Lower lobe of right lung (tissue), 2 donors: ENCODE measurements at regions not wholly inside any gene's neighbourhood (a gene's known extent, or its start where the extent isn't known, plus 50 kb on each side); places are given as distances from the start of the nearest gene placed in this dataset.

Experiments
- ATAC-seq, 2 donors: fragments of 200-7000 bp; cut with Tn5 transposase; one replicate each; pipeline ENCODE4 v1.9.1; 2020 to 2022; ENCODE audit warnings: mild to moderate bottlenecking in 2 of 2, moderate library complexity in 2 of 2
- DNase-seq: peaks from one replicate; pipeline ENCODE4 v3.0.0-alpha.2; 2020
- H3K27ac ChIP-seq: fragments of 200-600 bp; one replicate; pipeline ENCODE4 v1.8.0; 2022
- H3K27me3 ChIP-seq: fragments of 200-600 bp; one replicate; pipeline ENCODE4 v1.8.0; 2022; ENCODE audit warnings: low read depth
- H3K36me3 ChIP-seq: fragments of 200-600 bp; one replicate; pipeline ENCODE4 v1.8.0; 2022; ENCODE audit warnings: mild to moderate bottlenecking
- H3K4me1 ChIP-seq: fragments of 200-600 bp; one replicate; pipeline ENCODE4 v1.8.0; 2022
- H3K4me3 ChIP-seq: fragments of 200-600 bp; one replicate; pipeline ENCODE4 v1.8.0; 2022; ENCODE audit warnings: mild to moderate bottlenecking
- H3K9me3 ChIP-seq: fragments of 200-600 bp; one replicate; pipeline ENCODE4 v1.8.0; 2022
- CTCF ChIP-seq: fragments of 200-600 bp; IDR thresholded peaks from one replicate; pipeline ENCODE4 v1.8.0; 2022; ENCODE audit warnings: antibody characterized with exemption, mild to moderate bottlenecking
- intact Hi-C: fragments of 100-400 bp; cut with DNase I; formaldehyde crosslinking; loops from one replicate; pipeline ENCODE4 v1.11.0; 2022
- donor health status: DM: no; HTN: yes; CAD: no; lungs with severe emphysema.

GRCh38 chr22:49566693-49567092 lies 261.0 kb downstream of the BRD1 start:
- H3K36me3 ChIP-seq: no peaks in the 10 kb centered on the region

GRCh38 chr22:49566141-49566541 lies 261.5 kb downstream of the BRD1 start:
- Histone ChIP-seq H3K27me3 (no peaks in the 10 kb centered on the region), H3K36me3 (no peaks in the 10 kb centered on the region), H3K27ac (no peak overlapping the region), H3K9me3 (no peaks in the 10 kb centered on the region), H3K4me3 (no peak overlapping the region), H3K4me1 (no peaks in the 10 kb centered on the region)
- no peak for DNase-seq
- no peak for TF ChIP-seq CTCF
- ATAC-seq: no peak
- intact Hi-C loops: no loop called here

More at GRCh38 chr22:49566693-49567092, 261.0 kb downstream of the BRD1 start:
- H3K9me3 ChIP-seq: no peaks in the 10 kb centered on the region
- no peaks in the 10 kb centered on the region for H3K27me3 ChIP-seq
- intact Hi-C loops: no loop called here
- ATAC-seq (no peak), DNase-seq (no peak)
- H3K27ac ChIP-seq: no peak overlapping the region
- no peak for TF ChIP-seq CTCF
- H3K4me1 ChIP-seq: no peaks in the 10 kb centered on the region
- no peak overlapping the region for H3K4me3 ChIP-seq

DNA sequence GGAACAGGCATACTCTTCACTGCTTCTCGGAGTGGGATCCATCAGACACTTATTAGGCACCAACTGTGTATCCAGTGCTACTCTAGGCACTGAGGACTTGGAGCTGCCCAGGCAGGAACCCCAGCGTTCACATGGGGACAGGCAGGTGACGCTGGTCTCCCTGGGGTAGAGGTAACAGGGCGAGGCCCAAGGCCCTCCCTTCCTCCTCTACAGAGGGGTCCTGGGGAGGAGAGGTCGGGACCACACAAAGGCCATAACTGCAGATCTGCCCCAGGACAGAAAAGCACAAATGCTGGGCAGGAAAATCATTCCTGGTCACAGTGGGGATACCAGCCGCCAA lies 262.2 kb downstream of the BRD1 start:
- no peak overlapping the region for H3K4me3 ChIP-seq
- H3K4me1 ChIP-seq: no peaks in the 10 kb centered on the region
- intact Hi-C loops: no loop called here
- DNase-seq (no peak), ATAC-seq (no peak)
- TF ChIP-seq CTCF: no peak
- no peaks in the 10 kb centered on the region for H3K9me3 ChIP-seq
- no peaks in the 10 kb centered on the region for H3K27me3 ChIP-seq
- H3K36me3 ChIP-seq: no peaks in the 10 kb centered on the region
- H3K27ac ChIP-seq: no peak overlapping the region

- intact Hi-C loops: no loop called here
- no peak for DNase-seq
- no peak overlapping the region for H3K27ac ChIP-seq
- no peaks in the 10 kb centered on the region for H3K4me1 ChIP-seq
- no peaks in the 10 kb centered on the region for H3K36me3 ChIP-seq
- TF ChIP-seq CTCF: no peak
- no peak for ATAC-seq
- no peaks in the 10 kb centered on the region for H3K27me3 ChIP-seq
- H3K4me3 ChIP-seq: no peak overlapping the region
- no peaks in the 10 kb centered on the region for H3K9me3 ChIP-seq
These were observed 262.8 kb downstream of the BRD1 start for GRCh38 chr22:49564666-49565515.

DNA sequence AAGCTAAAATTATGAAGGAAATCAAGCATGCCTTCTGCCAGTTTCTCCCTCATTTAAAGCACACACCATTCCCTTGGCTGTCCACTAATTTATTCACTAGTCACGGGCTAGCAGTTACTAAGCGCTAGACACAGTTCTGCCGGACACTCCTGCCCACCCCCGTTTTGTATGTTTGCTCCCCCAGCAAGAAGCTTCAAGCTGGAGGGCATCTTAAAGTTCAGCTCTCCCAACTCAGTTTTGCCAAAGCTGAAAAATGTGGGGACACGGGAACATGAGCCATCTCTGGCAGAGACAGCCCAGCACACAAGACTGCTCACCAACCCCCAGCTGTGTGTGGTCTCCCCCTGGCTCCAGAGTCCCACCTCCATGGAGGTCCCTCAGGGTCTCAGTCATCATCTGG lies 263.6 kb downstream of the BRD1 start:
- Histone ChIP-seq H3K4me3 (no peak overlapping the region), H3K27ac (no peak overlapping the region), H3K36me3 (no peaks in the 10 kb centered on the region), H3K4me1 (no peaks in the 10 kb centered on the region), H3K9me3 (no peaks in the 10 kb centered on the region), H3K27me3 (no peaks in the 10 kb centered on the region)
- ATAC-seq: no peak
- TF ChIP-seq CTCF: no peak
- DNase-seq: no peak
- intact Hi-C loops: no loop called here
